Urothelium cell line (cell line): ENCODE measurements at regions not wholly inside any gene's neighbourhood (a gene's known extent, or its start where the extent isn't known, plus 50 kb on each side); places are given as distances from the start of the nearest gene placed in this dataset.
"Not testable (repeated sequence)": the region's sequence is repeated elsewhere in the genome, so short reads cannot be mapped to it uniquely, and the experiment has no call there.

ENCODE experiments used
- DNase-seq: peaks from one replicate; pipeline ENCODE4 v3.0.0; 2011; ENCODE audit warnings: low spot score, mixed read lengths
- FAIRE-seq: peaks from 2 replicates; lab custom pipeline; 2011; peaks lifted over from hg19 to GRCh38; lab: Jason Lieb, UNC

DNA sequence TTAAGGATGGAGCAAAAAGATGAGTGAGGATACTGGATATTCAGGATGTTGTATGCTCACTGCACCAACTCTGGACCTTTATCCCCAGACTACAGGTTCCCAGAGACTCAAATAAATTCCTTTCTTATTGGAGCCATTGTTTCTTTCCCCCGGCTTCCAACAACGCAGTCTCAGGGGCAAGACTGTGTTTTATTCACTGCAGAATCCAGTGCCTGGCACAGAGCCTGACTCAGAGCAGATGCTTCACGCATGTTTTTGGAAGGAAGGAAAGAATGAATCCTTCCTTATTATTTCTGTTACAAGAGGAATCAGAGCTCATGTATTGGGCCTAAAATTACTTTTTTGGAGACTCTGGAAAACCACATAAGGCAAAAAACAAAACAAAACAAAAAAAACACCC is 96.0 kb upstream of the VGLL4 start:
- FAIRE-seq (no peak), DNase-seq (no peak)

DNA sequence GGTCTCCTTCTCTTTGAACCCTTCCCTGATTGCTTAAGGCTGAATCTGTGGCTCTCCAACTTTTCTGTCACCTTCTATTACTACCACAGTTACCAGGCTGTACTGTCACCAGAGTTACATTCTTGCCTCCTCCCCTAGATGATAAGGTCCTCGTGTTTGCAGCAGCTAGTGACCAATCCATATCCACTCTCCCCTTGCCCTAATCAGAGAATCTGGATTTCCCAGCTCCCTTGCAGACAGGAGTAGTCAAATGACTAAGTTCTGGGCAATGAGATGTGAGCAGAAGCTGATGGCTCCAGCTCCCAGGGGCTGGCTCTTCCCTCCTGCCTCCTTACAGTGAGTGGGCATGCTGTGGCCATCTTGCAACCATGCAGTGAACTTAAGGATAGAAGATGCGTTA is 95.4 kb upstream of the VGLL4 start:
- FAIRE-seq (no peak), DNase-seq (no peak)

DNA sequence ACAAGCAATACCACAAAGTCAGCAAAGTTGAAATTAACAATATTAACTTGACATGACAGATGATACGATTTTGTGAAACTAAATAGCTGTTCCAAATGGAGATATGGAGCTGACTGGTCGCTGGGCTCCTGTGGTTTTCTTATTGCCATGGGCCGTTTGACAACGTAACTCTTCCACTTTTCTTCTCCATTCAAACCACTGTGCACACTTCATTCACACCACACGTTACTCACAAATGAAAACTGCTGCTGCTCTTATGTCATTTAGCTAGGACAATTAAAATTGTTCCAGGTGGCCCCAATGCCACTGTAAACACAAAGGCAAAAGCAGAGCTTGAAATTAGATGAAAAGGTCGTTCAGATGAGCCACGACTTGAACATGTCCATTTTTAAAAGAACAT is 94.0 kb upstream of the VGLL4 start:
- no peak for FAIRE-seq

DNA sequence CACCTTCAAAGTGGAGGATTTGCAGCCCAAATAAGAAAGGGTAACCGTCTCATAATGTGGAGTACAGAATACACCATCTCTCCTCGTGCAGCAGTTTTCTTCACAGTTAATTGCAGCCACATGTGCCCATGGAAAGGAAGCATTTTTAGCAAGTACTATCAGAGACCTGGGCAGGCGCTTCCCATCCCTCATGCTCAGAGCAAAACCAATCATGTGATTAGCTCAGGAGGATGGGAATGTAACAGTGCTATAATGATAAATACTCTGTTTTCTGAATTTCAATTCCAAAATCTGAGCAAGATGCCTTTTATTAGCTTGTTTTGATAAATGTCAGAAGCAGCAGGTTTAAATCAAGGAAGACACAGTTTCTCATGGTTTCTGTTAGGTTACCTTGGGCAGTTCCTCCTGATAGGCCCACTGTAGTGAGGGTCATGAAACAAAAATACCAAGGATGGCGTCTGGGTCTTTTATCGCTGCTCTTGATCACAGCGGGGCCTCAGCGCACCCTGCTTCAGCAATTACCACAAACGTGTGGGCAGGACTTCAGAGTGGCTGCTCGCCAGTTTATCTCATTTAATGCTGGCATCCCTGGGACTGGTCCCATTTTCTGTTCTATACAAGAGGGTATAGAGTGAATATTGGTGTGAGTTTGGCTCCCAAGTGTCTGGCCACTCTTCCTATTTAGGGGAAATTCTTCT is 92.6 kb upstream of the VGLL4 start:
- DNase-seq (no peak), FAIRE-seq (no peak)

More for the DNA sequence above, 94.0 kb upstream of the VGLL4 start:
- no peak for DNase-seq

DNA sequence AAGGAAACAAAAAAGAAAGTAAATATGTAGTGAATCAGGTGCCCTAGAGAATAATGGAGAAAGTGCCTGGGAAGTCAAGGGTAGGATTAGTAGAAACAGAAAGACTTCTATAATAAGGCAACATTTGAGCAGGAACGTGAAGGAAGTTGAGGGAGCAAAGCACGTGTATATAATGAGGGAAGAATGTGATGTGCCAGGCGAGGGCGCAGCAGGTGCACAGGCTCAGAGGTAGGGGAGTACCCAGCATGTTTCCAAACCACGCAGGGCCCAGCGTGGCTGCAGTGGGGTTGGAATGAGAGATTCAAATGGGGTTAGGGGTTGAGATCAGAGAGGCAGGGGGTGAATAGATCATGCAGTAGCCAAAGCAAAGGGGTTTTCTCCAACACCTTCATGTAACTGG is 91.9 kb upstream of the VGLL4 start:
- FAIRE-seq: peak; percentile 27
- no peak for DNase-seq

DNA sequence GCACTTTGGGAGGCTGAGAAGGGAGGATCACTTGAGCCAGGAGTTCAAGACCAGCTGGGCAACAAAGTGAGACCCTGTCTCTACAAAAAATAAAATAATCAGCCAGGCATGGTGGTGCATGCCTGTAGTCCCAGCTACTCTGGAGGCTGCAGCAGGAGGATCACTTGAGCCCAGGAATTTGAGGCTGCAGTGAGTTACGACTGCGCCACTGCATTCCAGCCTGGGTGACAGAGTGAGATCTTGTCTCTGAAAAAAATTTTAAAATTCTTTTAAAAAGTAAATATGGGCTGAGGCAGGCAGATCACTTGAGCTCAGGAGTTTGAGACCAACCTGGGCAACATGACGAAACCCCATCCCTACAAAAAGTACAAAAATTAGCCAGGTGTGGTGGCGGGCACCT is 91.4 kb upstream of the VGLL4 start:
- FAIRE-seq, DNase-seq: not testable (repeated sequence)

DNA sequence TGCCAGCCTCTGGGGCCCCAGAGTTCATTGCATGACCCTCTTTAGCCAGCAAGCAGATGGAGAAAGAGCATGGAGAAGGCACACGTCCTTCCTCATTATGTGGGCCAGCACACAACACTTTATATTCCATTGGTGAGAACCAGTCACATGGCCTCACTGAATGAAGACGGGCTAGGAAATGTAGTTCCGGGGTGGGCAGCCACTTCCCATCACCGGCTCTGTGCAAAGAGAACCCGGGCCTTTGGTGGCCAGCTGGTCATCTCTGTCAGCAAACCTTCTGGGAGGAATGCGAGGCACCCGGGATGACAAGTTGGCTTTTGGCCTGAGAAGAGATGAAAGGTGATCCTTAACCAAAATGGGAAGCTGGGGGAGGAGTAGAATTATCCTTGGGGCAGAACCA is 90.2 kb upstream of the VGLL4 start:
- DNase-seq: no peak
- FAIRE-seq: no peak

DNA sequence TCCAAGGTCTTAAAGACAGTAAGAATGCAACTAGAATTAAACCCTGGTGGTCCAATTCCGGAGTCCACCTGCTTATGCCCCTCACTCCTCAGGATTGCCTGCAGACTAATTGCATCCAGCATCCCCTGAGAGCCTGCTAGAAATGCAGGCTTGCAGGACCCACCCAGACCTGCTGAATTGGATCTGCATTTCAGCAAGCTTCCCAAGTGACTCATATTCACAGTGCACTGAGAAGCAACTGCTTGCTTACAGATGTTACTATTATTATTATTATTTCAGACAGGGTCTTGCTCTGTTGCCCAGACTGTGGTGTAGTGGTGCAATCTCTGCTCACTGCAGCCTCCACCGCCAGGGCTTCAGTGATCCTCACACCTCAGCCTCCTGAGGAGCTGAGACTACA is 83.5 kb upstream of the VGLL4 start:
- no peak for DNase-seq
- FAIRE-seq: no peak

DNA sequence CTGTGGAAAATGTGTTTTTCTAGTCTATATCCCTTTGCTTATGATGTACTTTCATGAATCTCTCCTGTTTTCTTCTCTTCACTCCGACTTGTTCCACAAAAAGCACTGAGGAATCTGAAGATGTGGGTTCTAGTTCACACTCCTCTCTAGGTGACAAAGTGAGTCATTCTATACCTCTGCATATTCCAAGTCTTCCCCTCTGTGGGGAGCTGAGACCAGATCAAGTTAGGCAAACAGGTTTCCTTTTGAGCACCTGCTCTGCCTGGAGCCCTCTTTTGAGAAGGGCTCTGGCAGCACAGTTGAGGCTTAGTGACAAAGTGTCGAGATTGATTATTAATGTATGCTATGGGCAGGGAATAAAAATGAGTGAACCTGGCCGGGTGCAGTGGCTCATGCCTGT is 82.4 kb upstream of the VGLL4 start:
- FAIRE-seq: no peak
- no peak for DNase-seq

DNA sequence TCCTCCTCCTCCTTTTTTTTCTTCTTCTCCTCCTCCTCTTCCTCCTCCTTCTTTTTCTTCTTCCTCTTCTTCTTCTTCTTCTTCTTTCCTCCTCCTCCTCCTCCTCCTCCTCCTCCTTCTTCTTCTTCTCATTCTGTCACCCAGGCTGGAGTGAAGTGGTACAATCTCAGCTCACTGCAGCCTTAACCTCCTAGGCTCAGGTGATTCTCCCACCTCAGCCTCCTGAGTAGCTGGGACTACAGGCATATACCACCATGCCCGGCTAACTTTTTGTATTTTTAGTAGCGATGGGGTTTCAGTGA is 81.6 kb upstream of the VGLL4 start:
- DNase-seq, FAIRE-seq: not testable (repeated sequence)

DNA sequence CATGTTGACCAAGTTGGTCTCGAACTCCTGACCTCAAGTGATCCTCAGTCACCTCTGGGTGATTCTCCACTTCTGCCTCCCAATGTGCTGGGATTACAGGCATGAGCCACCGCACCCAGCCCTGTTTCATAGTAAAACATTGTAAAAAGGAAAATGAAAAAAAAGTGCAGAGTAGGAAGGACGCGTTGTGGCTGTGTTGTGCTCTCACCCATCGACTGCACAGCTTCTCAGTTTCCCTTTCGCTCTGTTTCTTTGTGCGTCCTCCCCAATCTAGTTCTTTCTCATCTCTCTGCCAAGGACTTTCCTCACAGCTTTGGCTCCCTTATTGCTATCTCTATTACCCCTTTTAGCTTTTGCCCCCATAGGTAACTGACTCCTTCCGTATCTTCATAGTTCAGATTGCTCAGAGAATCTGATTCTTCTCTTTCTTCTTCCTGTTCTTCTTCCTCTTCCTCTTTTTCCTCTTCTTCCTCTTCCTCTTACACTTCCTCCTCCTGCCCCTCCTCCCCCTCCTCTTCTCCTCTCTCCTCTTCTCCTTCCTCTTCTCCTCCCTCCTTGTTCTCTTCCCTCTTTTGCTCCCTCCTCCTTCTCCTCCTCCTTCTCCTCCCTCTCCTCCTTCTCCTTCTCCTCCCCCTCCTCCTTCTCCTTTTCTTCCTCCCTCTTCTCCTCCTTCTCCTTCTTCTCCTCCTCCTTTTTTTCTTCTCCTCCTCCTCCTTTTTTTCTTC is 81.1 kb upstream of the VGLL4 start:
- no peak for DNase-seq
- no peak for FAIRE-seq

DNA sequence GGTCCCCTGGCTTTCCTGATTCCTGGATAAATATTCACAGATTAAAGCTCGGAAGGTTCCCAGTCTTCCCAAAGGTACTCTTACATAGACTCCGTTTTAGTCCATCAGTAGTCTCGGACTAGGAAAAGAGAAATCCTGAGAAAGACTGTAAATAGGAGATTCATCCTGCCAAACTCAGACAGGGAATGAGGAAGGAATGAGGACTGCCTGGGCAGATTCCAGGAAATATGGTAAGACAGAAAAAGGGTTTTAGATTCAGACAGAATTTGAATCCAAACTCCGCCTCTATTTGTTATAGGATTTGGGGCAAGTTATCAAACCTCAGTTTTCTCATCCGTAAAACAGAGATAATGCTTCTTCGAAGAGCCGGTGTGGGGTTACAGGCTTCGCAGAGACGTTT is 77.8 kb upstream of the VGLL4 start:
- DNase-seq: no peak
- no peak for FAIRE-seq

DNA sequence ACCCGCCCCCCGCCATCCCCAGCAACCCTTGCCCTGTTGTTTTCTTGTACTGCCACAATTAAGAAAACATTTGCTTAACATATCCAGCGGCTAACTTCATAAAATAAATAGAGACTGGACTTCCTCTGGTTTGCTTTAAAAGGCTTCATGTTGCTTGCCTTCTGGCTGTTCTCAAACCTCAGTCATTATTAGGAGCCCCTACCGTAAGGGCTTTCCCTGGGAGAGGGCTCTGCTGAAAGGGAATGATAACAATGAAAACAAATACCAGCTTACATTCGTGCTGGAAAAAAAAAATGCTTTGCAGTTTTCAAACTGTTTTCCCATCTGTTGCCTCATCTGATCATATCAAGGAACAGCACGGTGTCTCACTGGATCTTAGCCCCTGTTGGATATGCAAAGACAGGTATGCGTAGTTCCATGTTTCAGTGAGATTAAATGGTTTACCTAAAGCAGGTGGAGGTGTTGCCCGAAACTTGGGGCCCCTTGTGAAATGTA is 77.2 kb upstream of the VGLL4 start:
- DNase-seq (no peak), FAIRE-seq (no peak)

DNA sequence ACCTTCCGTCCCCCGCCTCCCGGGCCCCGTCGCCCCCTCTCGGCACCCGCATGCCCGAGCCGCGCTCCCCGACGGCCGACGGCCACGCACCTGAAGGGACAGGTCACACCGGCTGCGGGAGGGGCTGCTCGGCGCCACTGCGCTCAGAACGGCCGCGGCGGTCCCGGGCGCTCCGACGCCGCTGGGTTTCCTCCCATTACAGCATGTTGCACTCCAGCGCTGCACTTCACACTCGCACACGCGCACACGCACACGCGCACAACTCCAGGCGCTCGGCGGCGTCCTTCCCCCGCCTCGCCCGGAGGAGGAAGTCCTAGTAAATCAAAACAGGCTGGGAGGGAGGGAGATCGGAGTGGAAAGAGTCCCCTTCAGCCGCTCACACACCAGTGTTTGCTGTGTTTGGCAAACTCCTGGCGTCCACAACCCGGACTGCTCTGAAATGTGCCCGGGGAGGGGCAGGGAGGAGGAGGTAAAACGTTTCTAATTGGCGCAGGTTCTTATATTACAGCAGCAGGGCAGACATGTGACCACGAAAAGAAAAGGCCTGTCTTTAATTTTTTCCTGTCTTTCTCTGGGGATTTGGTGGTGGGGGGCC is 76.7 kb upstream of the VGLL4 start:
- FAIRE-seq: no peak
- peak; percentile 67 for DNase-seq

DNA sequence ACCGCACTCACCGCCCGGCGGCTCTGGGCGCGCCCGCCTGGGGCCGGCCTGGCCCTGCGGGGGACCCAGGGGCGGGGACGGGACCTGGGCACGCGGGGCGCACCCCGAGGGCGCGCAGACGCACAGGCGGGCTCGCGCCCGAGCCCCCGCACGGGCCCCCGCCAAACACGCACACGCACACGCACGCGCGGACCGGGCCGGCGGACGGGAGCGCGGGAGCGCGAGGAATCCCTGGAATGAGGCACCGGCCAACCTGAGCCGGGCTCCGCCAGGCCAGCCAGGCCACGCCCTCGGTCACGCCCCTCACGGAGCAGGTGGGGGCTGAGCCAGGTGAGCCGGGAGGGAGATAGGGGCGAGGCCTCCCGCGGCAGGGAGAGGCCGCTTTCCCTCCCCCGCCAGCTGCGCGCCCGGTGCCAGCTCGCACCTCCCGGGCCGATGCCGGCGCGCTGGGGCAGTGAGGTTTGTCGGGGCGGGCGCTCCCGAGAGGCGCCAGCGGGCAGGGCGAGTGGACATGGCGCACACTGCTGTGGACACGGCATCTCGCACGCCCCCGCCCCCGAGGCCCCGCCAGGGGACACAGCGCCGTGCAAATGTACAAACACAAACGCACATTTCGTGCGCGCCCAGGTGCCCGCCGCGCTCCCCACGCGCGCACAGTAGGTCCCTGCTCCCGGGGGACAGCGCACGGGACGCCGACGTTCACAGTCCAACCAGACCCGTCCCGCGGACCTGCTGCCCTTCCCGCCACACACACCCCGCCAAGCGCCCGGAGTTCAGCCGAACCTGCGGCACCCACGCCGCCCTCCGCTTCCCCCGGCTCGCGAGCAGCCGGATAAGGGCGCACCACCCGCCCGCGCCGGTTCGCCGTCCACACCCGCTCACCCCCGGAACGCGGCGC is 75.9 kb upstream of the VGLL4 start:
- peak; percentile 58 for FAIRE-seq

DNA sequence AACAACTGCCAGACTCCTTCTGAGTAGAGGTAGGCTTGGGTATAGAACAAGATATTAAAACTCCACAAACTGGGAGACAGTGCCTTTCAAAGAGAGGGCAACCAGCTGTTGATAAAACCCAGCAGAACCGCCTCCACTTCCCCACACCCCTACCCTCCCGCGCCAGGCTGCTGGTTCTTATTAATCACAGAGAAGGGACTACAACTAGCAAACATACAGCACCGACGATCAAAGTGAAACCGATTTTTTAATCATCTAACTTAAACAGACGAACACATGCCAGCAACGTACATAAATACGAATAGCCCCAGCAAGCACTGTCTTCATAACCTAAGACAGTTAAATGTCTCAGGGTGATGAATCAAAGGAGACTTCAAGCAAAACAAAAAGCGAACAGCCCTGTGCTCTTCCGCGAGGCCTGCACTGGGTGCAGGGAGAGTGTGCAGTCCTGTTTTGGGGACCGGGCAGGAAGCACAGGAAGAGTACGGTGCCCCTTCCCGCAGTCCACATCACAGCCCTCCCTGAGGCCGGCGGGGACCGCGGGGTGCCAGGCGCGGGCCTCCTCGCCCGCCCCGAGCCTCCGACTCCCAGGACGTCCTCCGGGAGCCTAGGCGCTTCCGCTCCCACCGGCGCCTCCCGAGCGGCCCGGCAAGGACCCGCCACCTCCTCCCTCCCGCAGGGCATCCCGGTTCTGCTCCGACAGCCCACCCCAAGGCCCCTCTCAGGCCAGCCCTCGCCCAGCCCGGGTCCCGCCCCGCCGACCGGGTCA is 75.1 kb upstream of the VGLL4 start:
- no peak for FAIRE-seq
- DNase-seq: peak; percentile 52

More for the DNA sequence above, 75.9 kb upstream of the VGLL4 start:
- peak; percentile 93 for DNase-seq

DNA sequence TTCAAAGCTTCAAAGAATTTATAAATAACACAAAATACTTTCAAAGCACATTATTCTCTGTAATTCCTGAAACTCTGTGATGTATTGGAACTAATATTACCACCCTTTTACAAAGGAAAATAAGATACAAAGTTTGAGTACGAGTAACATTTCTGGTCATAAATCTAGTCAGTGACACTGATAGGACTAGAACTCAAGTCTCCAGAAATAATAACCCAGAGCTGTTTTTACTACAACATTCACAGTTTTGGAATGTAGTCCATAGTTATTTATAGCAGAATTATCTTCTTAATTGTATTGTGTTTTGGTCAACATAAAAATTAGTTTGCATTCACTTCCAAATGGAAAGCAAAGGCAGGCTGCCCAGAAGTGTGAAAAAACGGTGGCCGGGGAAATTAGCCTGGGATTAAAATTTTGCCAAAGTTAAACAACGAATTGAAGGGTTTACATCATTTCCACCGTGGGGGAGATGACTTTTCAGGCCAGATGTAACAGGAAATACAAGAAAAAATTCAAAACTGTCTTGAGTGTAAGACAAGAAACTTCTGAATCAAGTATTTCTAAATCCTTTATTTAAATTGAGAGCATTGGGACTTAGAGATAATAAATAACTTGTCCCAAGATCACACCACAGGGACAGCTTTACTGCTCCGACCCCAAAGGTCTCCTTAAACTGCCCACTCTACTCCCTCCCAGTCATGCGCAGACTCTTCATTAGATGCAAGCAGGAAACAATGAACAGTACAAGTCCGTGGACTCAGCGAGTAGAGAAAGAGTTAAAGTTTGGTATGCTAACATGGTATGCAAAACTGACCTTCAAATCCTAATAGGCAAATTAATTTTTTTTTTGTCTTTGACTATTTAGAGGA is 74.3 kb upstream of the VGLL4 start:
- DNase-seq: no peak
- FAIRE-seq: no peak

DNA sequence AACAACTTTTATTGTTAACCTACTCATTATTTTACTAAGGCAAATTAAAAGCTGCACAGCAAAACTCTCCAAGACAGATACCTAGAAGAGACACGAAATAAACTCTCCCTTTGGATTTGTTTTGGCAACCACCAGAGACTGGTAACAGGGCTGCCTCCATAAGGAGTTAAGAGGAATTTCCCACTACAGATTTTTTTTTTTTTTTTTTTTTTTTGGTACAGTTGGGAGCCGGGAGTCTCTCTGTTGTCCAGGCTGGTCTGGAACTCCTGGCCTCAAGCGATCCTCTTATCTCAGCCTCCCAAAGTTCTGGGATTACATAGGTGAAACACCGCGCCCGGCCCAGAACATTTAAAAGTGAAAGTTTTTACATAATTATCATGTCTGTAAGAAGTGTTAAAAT is 73.6 kb upstream of the VGLL4 start:
- DNase-seq (no peak), FAIRE-seq (no peak)

DNA sequence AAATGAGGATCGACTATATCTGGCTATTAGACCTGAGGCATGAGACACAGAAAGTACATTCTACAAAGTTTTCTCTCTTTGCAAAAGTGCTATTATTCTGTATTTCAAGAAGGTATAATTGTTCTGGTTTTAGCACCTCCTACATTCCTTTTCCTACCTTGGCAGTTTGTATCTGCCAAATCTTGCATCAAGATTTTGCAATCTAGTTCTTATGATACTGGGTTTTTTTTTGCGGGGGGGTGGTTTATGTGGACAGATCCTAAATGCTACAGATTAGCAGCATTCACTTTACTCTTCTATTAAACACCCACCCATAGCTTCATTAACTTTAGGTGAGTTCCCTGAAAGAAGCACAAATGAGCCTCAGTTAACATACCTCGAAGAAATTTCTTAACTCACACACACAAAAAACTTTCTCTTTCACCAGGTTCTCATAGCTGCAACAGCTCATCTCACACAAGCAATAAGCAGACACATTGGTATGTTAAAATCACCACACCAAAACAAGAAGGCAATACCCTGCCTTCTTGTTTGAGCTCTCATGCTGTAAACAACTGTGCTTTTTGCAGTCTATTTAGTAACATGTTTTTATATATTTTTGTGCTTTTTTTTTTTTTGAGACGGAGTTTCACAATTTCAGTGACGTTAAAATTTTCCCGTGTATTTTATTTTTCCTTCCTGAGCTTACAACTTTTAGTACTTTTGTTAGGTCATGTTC is 73.0 kb upstream of the VGLL4 start:
- no peak for DNase-seq
- FAIRE-seq: no peak
